SKM-1 treated with dmso at 0.1 percent for 144 hours (cell line): ENCODE measurements at regions not wholly inside any gene's neighbourhood (a gene's known extent, or its start where the extent isn't known, plus 50 kb on each side); places are given as distances from the start of the nearest gene placed in this dataset.

Experiments
- DNase-seq: peaks from one replicate; lab custom pipeline; 2025; ENCODE audit not compliant: unreplicated experiment; lab: John Stamatoyannopoulos, UW

GRCh38 chr3:69569520-69569919 lies 169.7 kb upstream of the MITF start:
- DNase-seq, result no peak

DNA sequence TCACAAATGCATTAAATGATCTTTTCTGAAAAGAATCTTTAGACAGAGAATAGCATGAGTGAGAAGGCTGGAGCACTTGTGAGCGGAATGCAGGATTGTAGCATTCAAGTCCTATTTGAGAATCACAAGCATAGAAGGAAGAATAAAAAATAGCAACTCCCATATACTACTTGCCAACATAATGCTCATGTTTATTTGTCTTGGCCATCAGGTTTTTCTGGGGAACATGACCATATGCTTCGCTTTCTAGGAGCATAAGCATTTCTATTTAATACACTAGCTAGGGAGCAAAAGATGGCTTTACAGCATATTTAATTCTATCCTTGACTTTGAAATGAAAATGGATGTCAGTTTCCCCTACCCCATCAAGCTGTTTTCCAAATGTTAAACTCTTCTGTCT lies 170.3 kb upstream of the MITF start:
- DNase-seq, result no peak

DNA sequence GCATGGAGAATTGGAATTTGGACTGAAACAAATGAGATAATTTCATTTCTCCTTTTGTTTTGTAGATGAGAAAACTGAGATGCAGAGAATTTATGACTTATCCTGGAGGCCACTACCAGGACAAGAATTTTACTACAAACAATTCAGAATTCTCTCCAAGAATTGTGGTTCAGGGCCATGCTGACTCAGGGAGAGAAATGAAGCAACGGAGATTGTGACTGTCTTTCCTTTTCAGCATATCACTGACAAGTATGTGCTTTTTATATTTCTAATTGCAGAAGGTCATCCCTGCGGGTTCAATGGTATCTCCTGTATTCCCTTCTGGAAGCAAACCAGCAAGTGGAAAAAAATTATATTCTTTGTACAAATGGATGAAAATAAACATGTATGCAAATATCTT lies 170.8 kb upstream of the MITF start:
- DNase-seq, result no peak

- DNase-seq, result no peak
Measured at GRCh38 chr3:69567710-69568052, 171.6 kb upstream of the MITF start.

DNA sequence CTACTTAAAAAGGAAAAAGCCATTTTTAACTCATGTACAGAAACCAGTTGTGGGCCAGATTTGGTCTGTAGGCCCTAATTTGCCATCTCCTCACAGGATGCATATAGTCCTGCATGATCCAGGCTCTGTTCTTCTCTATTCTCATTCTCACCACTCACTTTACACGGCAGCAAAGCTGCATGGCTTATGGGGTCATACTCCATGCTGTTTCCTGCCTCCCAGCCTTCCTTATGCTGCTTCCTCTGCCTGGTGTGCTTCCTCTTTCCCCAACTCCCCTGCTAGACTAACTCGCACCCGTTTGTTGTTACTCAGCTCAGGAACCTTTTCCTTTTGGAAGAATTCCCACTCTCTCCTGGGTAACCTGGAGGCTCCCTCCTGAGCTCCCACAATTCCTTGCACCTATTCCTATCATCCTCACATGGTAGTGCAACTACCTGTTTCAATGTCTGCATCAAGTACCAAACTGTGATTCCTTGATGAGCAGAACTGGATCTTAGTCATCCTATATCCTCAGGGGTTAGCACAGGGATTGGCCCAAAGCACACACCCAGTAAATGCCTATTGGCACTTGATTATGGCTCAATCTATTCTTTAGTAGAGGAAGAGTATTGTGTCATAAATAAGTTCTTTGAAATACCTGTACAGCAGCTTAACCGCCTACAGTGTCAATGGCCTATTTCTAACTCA lies 172.1 kb upstream of the MITF start:
- no peak for DNase-seq

DNA sequence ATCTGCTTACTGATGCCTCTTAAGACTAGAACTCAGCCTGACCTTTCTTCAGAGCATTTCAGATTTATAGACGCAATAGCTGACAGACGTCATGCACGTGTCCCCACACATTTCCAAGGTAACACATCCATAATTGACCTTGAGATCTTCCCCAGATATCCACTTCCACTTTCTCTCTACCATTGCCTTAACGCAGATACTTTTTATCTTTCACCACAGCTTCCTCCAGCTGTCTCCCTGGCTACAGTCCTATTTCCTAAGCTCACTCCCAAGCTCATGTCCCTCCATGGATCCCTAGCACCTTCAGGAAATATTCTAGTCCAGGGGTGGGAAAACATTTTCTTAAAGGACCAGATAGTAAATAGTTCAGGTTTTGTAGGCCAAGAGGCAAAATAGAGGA lies 173.0 kb upstream of the MITF start:
- DNase-seq, result peak; percentile 36

- no peak for DNase-seq
Measured at GRCh38 chr3:69565316-69565715, 173.9 kb upstream of the MITF start.

DNA sequence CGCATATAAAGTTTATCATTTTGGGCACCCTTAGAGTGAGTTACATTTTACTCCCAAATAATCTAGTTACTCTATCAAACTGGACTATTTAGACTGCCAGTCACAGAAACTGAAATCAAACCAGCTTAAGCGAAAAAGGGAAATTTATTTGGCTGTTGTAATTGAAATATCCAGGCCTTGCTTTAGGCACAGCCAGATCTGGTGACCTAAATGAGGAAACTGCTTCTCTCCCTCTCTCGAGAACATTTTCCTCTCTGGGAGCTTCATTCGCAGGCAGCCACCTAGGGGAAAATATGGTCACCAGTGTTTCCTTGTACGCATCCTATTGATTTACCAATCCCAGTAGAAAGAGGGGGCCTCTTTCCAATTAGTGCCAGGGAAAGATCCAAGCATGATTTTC lies 175.3 kb upstream of the MITF start:
- no peak for DNase-seq

DNA sequence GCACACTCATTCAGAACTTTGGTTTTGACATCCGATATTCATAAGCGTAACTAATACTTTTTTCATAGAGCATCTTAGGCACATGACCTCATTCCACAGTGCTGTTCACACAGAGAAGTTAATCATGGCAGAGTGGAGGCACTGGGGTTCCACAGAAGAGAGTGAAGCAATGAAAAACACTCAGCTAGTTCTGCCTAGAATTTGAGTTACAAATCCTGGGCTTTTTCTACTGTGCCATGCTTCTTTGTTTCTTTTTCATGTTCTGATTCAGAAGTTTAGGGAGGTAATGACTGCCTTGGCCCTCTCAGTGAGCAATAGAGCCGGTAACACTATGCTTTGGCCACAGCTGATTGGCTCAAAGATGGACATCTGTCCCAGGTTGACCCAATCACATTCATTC lies 176.1 kb upstream of the MITF start:
- no peak for DNase-seq

- no peak for DNase-seq
Measured at GRCh38 chr3:69562020-69562419, 176.1 kb upstream of the FRMD4B start.

DNA sequence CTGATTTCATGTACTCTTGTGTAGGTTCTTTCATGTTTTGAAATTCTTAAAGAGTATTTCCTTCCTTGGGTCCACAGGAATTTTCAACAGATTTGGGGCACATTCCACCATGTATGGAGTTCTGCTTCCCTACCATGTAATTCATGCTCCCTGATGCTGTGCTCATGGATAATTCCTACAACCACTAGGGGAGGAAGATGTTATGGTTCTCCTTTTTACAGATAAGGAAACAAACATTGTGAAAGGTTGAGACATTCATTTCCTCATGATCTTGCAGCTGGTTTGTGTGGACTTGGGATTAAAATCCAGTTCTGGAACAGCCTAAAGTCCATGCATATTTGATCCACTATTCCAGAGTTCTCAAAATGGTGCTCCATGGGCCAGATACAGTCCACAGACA lies 174.9 kb upstream of the FRMD4B start:
- DNase-seq, result peak; percentile 72

DNA sequence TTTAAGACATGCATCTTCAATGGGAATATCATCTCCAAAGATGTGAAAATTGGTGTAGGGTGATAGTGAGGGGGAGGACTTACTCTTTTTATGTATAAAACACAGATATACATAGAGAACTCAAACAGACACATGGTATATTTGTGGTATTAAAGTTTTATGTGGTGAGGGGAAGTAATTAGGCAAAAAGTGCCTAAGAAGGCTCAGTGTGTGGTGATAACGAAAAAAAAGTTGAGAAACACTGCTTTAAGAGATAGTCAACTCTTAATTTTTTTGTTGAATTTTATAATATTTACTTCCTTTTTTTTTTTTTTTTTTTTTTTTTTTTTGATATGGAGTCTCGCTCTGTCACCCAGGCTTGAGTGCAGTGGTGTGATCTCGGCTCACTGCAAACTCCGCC lies 174.2 kb upstream of the FRMD4B start:
- DNase-seq, result no peak

- DNase-seq, result peak; percentile 91
Measured at GRCh38 chr3:69558912-69559311, 173.0 kb upstream of the FRMD4B start.

DNA sequence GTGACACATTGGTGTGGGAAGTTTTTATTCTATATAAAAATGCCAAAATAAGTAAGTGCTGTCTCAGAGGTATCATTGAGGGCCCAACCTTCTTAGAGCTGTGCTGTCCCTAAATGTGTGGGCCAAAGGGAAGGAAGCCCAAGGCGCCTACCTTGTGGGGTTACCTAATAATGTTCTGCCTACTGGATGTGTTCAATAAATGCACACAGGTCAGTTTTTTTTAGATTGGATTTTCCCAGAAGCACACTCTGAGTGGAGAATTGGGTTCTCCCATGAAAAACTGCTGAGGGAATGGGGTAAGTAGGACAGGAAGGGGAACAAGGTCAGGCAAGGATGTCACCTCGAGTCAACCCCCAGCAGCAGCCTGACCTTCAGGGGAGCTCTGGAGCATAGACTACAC lies 168.7 kb upstream of the FRMD4B start:
- no peak for DNase-seq

DNA sequence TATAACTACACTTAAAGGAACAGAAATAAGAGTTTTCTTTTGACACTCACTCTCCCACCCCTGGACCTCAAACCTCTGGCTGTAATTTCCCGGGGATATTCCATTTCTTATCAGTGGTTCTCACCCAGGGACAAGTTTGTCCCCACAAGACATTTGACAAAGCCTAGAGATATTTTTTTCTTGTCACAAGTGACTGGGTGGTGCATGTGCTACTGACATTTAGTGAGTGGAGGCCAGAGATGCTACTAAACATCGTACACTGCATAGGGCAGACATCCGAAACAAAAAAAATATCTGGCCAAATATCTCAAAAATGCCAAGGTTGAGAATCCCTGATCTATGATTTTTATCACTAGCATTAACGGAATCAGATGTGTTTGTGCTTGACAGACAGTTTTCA lies 168.0 kb upstream of the FRMD4B start:
- no peak for DNase-seq

GRCh38 chr3:69547461-69547880 lies 161.6 kb upstream of the FRMD4B start:
- DNase-seq, result no peak

GRCh38 chr3:69542805-69543429 lies 157.0 kb upstream of the FRMD4B start:
- DNase-seq, result no peak

DNA sequence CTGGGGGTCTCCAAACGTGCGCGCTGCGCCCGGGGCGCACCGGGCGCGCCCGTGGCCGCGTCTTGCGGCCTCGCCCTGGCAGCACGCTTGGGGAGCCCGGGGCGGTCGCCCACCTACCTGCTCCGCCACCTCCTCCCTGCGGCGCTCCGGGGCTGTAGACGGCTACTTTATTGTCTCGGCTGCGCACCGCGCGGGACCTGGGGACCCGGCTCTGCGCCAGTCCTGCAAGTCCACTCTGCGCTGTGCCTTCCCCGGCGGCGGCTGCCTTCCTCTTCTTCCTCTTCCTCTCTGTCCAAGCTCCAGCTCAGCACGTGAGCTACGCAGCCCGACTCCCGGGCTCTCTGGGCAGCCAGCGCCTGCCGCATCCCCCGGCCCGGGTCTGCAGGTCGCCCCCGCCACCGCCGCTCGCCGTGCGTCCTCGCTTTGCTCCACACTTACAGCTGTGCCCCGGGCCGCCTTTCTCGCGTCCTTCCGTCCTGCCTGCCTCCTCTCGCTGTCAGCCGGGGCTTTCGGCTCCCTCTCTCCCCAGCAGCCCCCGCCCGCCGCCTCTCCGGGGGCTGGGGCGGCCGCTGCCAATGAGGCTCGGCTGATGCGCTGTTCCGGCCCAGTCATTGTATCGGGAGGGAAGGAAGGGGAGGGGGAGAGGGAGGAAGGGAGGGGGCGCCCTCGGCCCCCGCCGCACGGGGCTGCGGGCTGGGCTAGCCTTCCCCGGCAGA lies 156.4 kb upstream of the FRMD4B start:
- DNase-seq, result peak; percentile 62

DNA sequence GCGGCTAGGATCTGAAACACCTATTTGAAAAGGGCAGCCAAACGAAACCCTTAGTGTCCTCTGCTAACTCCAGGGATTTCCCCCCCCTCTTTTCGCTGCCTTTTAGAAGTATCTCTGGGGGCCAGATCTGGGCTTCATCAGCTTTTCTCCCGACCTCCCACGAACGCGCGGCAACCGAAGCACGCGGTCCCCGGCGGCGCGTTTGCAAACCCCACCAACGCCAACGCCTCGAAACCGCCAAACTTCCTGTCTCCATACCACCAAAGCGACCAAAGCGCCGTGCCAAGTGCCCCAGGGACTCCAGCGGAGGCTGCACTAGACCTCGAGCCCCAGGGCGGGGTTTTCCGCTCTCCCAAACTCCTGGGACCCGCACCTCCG lies 155.8 kb upstream of the FRMD4B start:
- DNase-seq, result no peak

- DNase-seq, result peak; percentile 18
Measured at GRCh38 chr3:69540706-69541581, 155.1 kb upstream of the FRMD4B start.

- DNase-seq, result no peak
Measured at GRCh38 chr3:69539134-69539533, 153.2 kb upstream of the FRMD4B start.

DNA sequence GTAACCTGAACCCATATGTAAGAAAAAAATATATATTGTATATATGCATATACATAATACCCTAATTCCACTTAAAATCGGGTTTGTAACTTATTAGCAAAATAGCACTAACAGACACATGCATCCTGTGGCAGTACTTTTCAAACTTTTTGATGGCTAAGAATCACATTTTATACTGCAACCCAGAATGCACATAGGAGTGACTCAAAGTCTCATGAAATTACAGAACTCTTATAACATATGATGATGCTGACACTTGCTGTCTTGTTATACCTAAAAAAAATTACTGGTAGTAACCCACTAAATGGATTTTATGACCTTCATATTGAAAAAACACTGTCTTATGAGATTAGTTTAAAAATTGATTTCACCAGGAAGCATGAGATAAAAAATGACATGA lies 152.4 kb upstream of the FRMD4B start:
- DNase-seq, result no peak
